A549 (cell line): ENCODE measurements at regions not wholly inside any gene's neighbourhood (a gene's known extent, or its start where the extent isn't known, plus 50 kb on each side); places are given as distances from the start of the nearest gene placed in this dataset.

ENCODE experiments used
- ATAC-seq, 2 experiments: fragments of 200-7000 bp in 1 of 2; fragments of >200 bp in 1 of 2; cut with Nextera tagmentation in 1 of 2; cut with Tn5 transposase in 1 of 2; 3 replicates each; pipeline versions ENCODE4 v1.8.0 to v1.9.1; 2018 to 2020; ENCODE audit warnings: mild to moderate bottlenecking in 1 of 2, moderate library complexity in 1 of 2
- CTCF ChIA-PET: fragments of 300-600 bp; sonication (Branson Sonifier 250); formaldehyde crosslinking; extraction: SDS; loops from one replicate; lab custom pipeline; 2021; ENCODE audit warnings: antibody characterized with exemption, inconsistent platforms; lab: Yijun Ruan, JAX
- POLR2A ChIA-PET: fragments of 350-600 bp; formaldehyde crosslinking; extraction: SDS; loops from one replicate; lab custom pipeline; 2021; ENCODE audit warnings: antibody characterized with exemption, inconsistent platforms; lab: Yijun Ruan, JAX
- DNase-seq, 2 experiments: peaks; one replicate each; pipeline versions ENCODE4 v3.0.0 to v3.0.0-alpha.2; 2011 to 2016; ENCODE audit warnings: low read depth in 1 of 2, low spot score in 1 of 2
- FAIRE-seq: peaks from 2 replicates; lab custom pipeline; 2011; peaks lifted over from hg19 to GRCh38; lab: Jason Lieb, UNC
- H3K27ac ChIP-seq, 2 experiments: fragments of >200 bp; sonication (Bioruptor Twin); formaldehyde crosslinking; 3 replicates each; pipeline ENCODE4 v1.5.1; 2016 to 2017
- H3K4me1 ChIP-seq: fragments of >200 bp; sonication (Bioruptor Twin); formaldehyde crosslinking; 3 replicates; pipeline ENCODE4 v1.6.1; 2016
- H3K4me2 ChIP-seq: fragments of >200 bp; sonication (Bioruptor Twin); formaldehyde crosslinking; 3 replicates; pipeline ENCODE4 v1.6.1; 2016
- H3K4me3 ChIP-seq: fragments of >200 bp; sonication (Bioruptor Twin); formaldehyde crosslinking; 3 replicates; pipeline ENCODE4 v1.5.1; 2016
- H3K9me3 ChIP-seq: fragments of >200 bp; sonication (Bioruptor Twin); formaldehyde crosslinking; 3 replicates; pipeline ENCODE4 v1.6.1; 2016
- ATOH8 ChIP-seq: fragments of 250-450 bp; sonication (Bioruptor Pico); IDR thresholded peaks from 2 replicates; pipeline ENCODE4 v1.5.0; 2020; ENCODE audit warnings: low read depth, mild to moderate bottlenecking, moderate library complexity
- CBX2 ChIP-seq: fragments of 200-600 bp; sonication (generic); IDR thresholded peaks from 2 replicates; pipeline ENCODE4 v1.6.1; 2016; ENCODE audit warnings: low read depth, mild to moderate bottlenecking, borderline replicate concordance
- CBX8 ChIP-seq: fragments of 200-600 bp; sonication (generic); IDR thresholded peaks from 2 replicates; pipeline ENCODE4 v1.6.1; 2016
- CEBPB ChIP-seq, 2 experiments: fragments of >200 bp in 1 of 2; sonication (Bioruptor Twin) in 1 of 2; formaldehyde crosslinking in 1 of 2; IDR thresholded peaks; 2 replicates each; pipeline ENCODE4 v1.6.1; 2012 to 2016
- CHD4 ChIP-seq: fragments of 200-600 bp; sonication (generic); IDR thresholded peaks from 2 replicates; pipeline ENCODE4 v1.6.1; 2016; ENCODE audit warnings: antibody characterized with exemption, mild to moderate bottlenecking, borderline replicate concordance
- EHMT2 ChIP-seq: fragments of 200-600 bp; sonication (generic); IDR thresholded peaks from 2 replicates; pipeline ENCODE4 v1.6.1; 2016; ENCODE audit warnings: antibody characterized with exemption, low read depth, mild to moderate bottlenecking, moderate library complexity
- FOSB ChIP-seq: fragments of 250-450 bp; sonication (Bioruptor Pico); IDR thresholded peaks from 2 replicates; pipeline ENCODE4 v1.5.0; 2020; ENCODE audit warnings: mild to moderate bottlenecking, moderate library complexity
- GATA3 ChIP-seq: IDR thresholded peaks from 2 replicates; pipeline ENCODE4 v1.6.1; 2012; ENCODE audit warnings: borderline replicate concordance
- HDAC2 ChIP-seq: fragments of 200-600 bp; sonication (generic); IDR thresholded peaks from 2 replicates; pipeline ENCODE4 v1.6.1; 2016
- HOXB5 ChIP-seq: fragments of 250-450 bp; sonication (Bioruptor Pico); IDR thresholded peaks from 2 replicates; pipeline ENCODE4 v1.5.0; 2020; ENCODE audit warnings: mild to moderate bottlenecking, moderate library complexity
- JUNB ChIP-seq: fragments of >200 bp; sonication (Bioruptor Twin); formaldehyde crosslinking; IDR thresholded peaks from 2 replicates; pipeline ENCODE4 v1.6.1; 2016
- KDM1A ChIP-seq: fragments of 200-600 bp; sonication (generic); IDR thresholded peaks from 2 replicates; pipeline ENCODE4 v1.6.1; 2016; ENCODE audit warnings: low read depth, mild to moderate bottlenecking
- KDM5A ChIP-seq: fragments of 200-600 bp; sonication (generic); IDR thresholded peaks from 2 replicates; pipeline ENCODE4 v1.6.1; 2016; ENCODE audit warnings: antibody characterized with exemption, mild to moderate bottlenecking
- MAZ ChIP-seq: fragments of 150-350 bp; IDR thresholded peaks from 2 replicates; pipeline ENCODE4 v1.6.1; 2014; ENCODE audit warnings: antibody characterized with exemption, low read depth, low read length, borderline replicate concordance
- NPAS2 ChIP-seq: fragments of 250-450 bp; sonication (Bioruptor Pico); IDR thresholded peaks from 2 replicates; pipeline ENCODE4 v1.8.0; 2022; ENCODE audit warnings: mild to moderate bottlenecking, moderate library complexity, borderline replicate concordance
- POLR2A ChIP-seq: IDR thresholded peaks from 2 replicates; pipeline ENCODE4 v1.6.1; 2012; ENCODE audit warnings: mild to moderate bottlenecking, low read length
- POLR2AphosphoS2 ChIP-seq: conservative IDR thresholded peaks from 2 replicates; pipeline ENCODE4 v1.6.1; 2012; ENCODE audit warnings: low read length, improper control_type of control experiment, inconsistent platforms
- RNF2 ChIP-seq: fragments of 200-600 bp; sonication (generic); IDR thresholded peaks from 2 replicates; pipeline ENCODE4 v1.6.1; 2016; ENCODE audit warnings: low read depth, mild to moderate bottlenecking, antibody characterized with exemption, moderate library complexity, borderline replicate concordance
- TP53 ChIP-seq: fragments of 250-450 bp; sonication (Bioruptor Pico); IDR thresholded peaks from 2 replicates; pipeline ENCODE4 v1.5.0; 2021; ENCODE audit warnings: mild to moderate bottlenecking, moderate library complexity
- USF2 ChIP-seq: fragments of 450-650 bp; IDR thresholded peaks from 2 replicates; pipeline ENCODE4 v1.6.1; 2014; ENCODE audit warnings: antibody characterized with exemption
- ZFP36 ChIP-seq: fragments of 450-650 bp; IDR thresholded peaks from 2 replicates; pipeline ENCODE4 v1.6.1; 2014; ENCODE audit warnings: borderline replicate concordance; ENCODE audit not compliant: partially characterized antibody
- ZSCAN20 ChIP-seq: fragments of 250-450 bp; sonication (Bioruptor Pico); IDR thresholded peaks from 2 replicates; pipeline ENCODE4 v1.8.0; 2022; ENCODE audit warnings: mild to moderate bottlenecking, moderate library complexity
- WGBS: methylation state at CpG from one replicate; pipeline ENCODE4 v1.1.6; 2017; ENCODE audit errors: missing lambda C conversion rate; 5-methylcytosine and 5-hydroxymethylcytosine counted together
- TF ChIP-seq, protein P1 (sequence below): fragments of 250-450 bp; sonication (Bioruptor Pico); IDR thresholded peaks from 2 replicates; pipeline ENCODE4 v1.5.0; 2021; ENCODE audit warnings: mild to moderate bottlenecking, moderate library complexity, borderline replicate concordance
- TF ChIP-seq, protein P2 (sequence below): IDR thresholded peaks from 2 replicates; pipeline ENCODE4 v1.6.1; 2012

- TF ChIP-seq ZFP36 (no peak), NPAS2 (CRISPR knock-in tag) (no peak), KDM5A (no peak), EHMT2 (no peak), GATA3 (no peak), POLR2A (no peak)
- TF ChIP-seq, protein P1, sequence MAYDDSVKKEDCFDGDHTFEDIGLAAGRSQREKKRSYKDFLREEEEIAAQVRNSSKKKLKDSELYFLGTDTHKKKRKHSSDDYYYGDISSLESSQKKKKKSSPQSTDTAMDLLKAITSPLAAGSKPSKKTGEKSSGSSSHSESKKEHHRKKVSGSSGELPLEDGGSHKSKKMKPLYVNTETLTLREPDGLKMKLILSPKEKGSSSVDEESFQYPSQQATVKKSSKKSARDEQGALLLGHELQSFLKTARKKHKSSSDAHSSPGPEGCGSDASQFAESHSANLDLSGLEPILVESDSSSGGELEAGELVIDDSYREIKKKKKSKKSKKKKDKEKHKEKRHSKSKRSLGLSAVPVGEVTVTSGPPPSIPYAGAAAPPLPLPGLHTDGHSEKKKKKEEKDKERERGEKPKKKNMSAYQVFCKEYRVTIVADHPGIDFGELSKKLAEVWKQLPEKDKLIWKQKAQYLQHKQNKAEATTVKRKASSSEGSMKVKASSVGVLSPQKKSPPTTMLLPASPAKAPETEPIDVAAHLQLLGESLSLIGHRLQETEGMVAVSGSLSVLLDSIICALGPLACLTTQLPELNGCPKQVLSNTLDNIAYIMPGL (CRISPR knock-in tag) = no peak
- TF ChIP-seq, protein P2, sequence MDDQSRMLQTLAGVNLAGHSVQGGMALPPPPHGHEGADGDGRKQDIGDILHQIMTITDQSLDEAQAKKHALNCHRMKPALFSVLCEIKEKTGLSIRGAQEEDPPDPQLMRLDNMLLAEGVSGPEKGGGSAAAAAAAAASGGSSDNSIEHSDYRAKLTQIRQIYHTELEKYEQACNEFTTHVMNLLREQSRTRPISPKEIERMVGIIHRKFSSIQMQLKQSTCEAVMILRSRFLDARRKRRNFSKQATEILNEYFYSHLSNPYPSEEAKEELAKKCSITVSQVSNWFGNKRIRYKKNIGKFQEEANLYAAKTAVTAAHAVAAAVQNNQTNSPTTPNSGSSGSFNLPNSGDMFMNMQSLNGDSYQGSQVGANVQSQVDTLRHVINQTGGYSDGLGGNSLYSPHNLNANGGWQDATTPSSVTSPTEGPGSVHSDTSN = no peak
- H3K4me1 ChIP-seq = no peaks in the 10 kb centered on the region
- no peak overlapping the region for H3K27ac ChIP-seq
- ChIA-PET CTCF (no interaction called here), POLR2A (no interaction called here)
- WGBS = 0% methylated on average over 2 of the region's 2 CpGs
- DNase-seq (no peak), ATAC-seq (no peak), FAIRE-seq (no peak)
- no peaks in the 10 kb centered on the region for H3K9me3 ChIP-seq
- H3K4me2 ChIP-seq = no peak overlapping the region
- H3K4me3 ChIP-seq = no peak overlapping the region
Measured at GRCh38 chr7:42570944-42571343, 333.9 kb upstream of the GLI3 start.

- DNase-seq = no peak
Measured at GRCh38 chr7:42567051-42567450, 330.0 kb upstream of the GLI3 start.

GRCh38 chr7:42561797-42562196 is 324.8 kb upstream of the GLI3 start:
- ChIA-PET CTCF (no interaction called here), POLR2A (no interaction called here)
- no peak overlapping the region for H3K4me2 ChIP-seq
- ATAC-seq (no peak), FAIRE-seq (no peak), DNase-seq (no peak)
- no peak overlapping the region for H3K4me3 ChIP-seq
- H3K9me3 ChIP-seq = no peaks in the 10 kb centered on the region
- WGBS = 0% methylated on average over 1 of the region's 1 CpG
- no peak overlapping the region for H3K27ac ChIP-seq
- H3K4me1 ChIP-seq = no peaks in the 10 kb centered on the region
- TF ChIP-seq POLR2AphosphoS2 (no peak), TP53 (CRISPR knock-in tag) (no peak), ATOH8 (CRISPR knock-in tag) (no peak), MAZ (no peak), JUNB (no peak), RNF2 (no peak), HDAC2 (no peak), CEBPB (IDR thresholded peaks at IDR 0.05) (no peak), CHD4 (no peak), USF2 (no peak), KDM1A (no peak), FOSB (CRISPR knock-in tag) (no peak)

More at GRCh38 chr7:42567051-42567450, 330.0 kb upstream of the GLI3 start:
- TF ChIP-seq HOXB5 (no peak), ZSCAN20 (CRISPR knock-in tag) (no peak), CBX2 (no peak), CBX8 (no peak), POLR2AphosphoS2 (no peak)
- TF ChIP-seq, protein P1 (CRISPR knock-in tag) = no peak
- TF ChIP-seq, all 56 proteins: peak for 0
- CTCF ChIA-PET = no interaction called here
- ATAC-seq = no peak
- Histone ChIP-seq H3K9me3 (no peaks in the 10 kb centered on the region), H3K4me2 (no peak overlapping the region), H3K27ac (no peak overlapping the region), H3K4me1 (no peaks in the 10 kb centered on the region), H3K4me3 (no peak overlapping the region)
- FAIRE-seq = no peak
- WGBS = 4% methylated on average over 4 of the region's 4 CpGs
- POLR2A ChIA-PET = no interaction called here
